Stimulated activated effector memory CD8-positive, alpha-beta T cell treated with anti-CD3 and anti-CD28 coated beads, Interleukin-12 subunit alpha, Interleukin-12 subunit beta, amount 100 ng/mL, for 72 hours (primary cell): ENCODE measurements at regions not wholly inside any gene's neighbourhood (a gene's known extent, or its start where the extent isn't known, plus 50 kb on each side); places are given as distances from the start of the nearest gene placed in this dataset.

ENCODE experiments used
- ATAC-seq: fragments of 150-1000 bp; cut with Tn5 transposase; 2 replicates; pipeline ENCODE4 v1.10.0; 2021
- DNase-seq, 2 donors: peaks; one replicate each; pipeline ENCODE4 v3.0.0; 2021 to 2022; ENCODE audit warnings: low spot score in 2 of 2
- H3K27ac Mint-ChIP-seq: one replicate; pipeline ENCODE4 v1.8.0; 2022; ENCODE audit warnings: mild to moderate bottlenecking, mixed read lengths
- H3K36me3 Mint-ChIP-seq: one replicate; pipeline ENCODE4 v1.8.0; 2022; ENCODE audit warnings: mild to moderate bottlenecking, mixed read lengths
- H3K4me1 Mint-ChIP-seq: one replicate; pipeline ENCODE4 v1.8.0; 2022; ENCODE audit warnings: mixed read lengths
- H3K4me3 Mint-ChIP-seq: one replicate; pipeline ENCODE4 v1.8.0; 2022; ENCODE audit warnings: mild to moderate bottlenecking, mixed read lengths
- H3K9me3 Mint-ChIP-seq: one replicate; pipeline ENCODE4 v1.8.0; 2022; ENCODE audit warnings: mixed read lengths

DNA sequence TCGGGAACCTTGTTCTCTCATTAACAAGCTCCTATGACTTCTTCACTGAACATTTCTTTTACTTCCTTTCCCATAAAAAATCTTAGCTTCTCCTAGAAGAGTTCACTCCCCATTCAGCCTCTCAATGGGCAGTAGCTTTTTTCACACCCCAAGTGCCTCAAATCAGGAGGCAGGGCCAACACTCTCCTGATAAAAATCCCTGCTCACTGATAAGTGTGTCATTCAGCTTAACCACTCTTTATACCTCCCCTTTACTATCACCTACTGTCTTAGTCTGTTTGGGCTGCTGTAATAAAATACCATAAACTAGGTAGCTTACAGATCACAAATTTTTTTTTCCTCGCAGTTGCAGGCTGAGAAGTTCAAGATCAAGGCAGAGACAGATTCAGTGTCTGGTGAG, 400.4 kb downstream of the WDR72 start:
- no peak for ATAC-seq
- Mint-ChIP-seq H3K27ac (no peak overlapping the region), H3K36me3 (no peaks in the 10 kb centered on the region), H3K4me3 (no peak overlapping the region), H3K9me3 (peaks cover 11% of the 10 kb centered on the region), H3K4me1 (no peaks in the 10 kb centered on the region)
- no peak for DNase-seq

DNA sequence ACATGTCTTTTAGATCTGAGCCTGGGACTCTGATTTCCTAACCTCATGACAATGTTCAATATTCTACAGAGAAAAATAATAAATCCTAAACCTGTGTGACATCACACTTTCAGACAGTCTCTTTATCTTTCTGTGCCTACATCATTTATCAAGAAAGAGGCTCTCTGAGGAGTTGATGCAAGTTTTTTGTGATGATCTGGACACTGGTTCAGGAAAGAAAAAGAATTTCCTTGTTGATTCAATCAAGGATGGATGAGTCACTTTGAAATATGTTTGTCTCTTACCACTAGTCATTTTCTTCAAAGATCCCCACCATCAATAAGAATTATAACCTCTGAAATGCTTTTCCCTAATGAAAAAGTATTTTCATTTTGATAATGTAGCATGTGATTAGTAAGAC, 404.6 kb downstream of the WDR72 start:
- Mint-ChIP-seq H3K4me1 (no peaks in the 10 kb centered on the region), H3K36me3 (no peaks in the 10 kb centered on the region), H3K4me3 (no peak overlapping the region), H3K9me3 (peaks cover 11% of the 10 kb centered on the region), H3K27ac (no peak overlapping the region)
- DNase-seq (no peak), ATAC-seq (no peak)

DNA sequence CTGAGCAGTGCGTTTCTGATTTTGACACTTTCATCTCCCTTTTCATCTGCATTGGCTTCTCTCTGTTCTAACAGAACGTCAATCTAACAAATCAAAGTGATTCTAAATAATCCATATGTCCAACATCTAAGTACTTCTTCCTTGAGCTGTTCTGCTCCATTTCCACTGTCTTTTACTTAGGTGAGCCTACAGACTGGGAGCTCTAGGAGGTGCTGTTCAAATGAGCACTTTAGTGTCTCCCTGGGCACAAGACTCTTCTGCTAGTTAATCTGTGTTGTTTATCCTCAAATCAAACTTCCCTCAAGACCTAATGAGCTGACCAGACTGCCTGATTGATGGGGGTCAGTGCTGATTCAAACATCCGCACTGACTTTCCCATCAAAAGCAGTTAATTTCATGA, 408.1 kb downstream of the WDR72 start:
- no peaks in the 10 kb centered on the region for H3K36me3 Mint-ChIP-seq
- ATAC-seq (no peak), DNase-seq (no peak)
- H3K4me1 Mint-ChIP-seq: no peaks in the 10 kb centered on the region
- no peaks in the 10 kb centered on the region for H3K9me3 Mint-ChIP-seq
- no peak overlapping the region for H3K4me3 Mint-ChIP-seq
- H3K27ac Mint-ChIP-seq: no peak overlapping the region

DNA sequence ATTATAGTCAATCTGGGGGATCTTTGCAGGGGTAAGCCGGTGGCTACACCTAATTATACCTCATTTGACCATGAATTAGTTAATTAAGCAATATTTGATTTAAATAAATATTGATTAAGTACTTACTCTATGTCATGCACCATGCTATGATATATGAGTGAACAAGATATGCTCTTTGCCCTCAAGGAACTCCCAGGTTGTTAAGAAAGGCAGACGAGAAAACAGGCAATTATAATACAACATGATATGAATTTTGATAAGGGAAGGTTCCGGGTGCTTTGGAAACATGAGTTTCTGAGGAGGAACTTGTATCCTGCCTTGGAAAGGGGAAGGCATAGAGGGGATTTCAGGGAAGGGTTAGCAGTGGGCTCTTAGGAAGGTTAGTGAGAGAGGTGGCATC, 412.9 kb downstream of the WDR72 start:
- ATAC-seq (no peak), DNase-seq (no peak)
- no peak overlapping the region for H3K27ac Mint-ChIP-seq
- H3K9me3 Mint-ChIP-seq: no peaks in the 10 kb centered on the region
- no peak overlapping the region for H3K4me3 Mint-ChIP-seq
- no peaks in the 10 kb centered on the region for H3K36me3 Mint-ChIP-seq
- H3K4me1 Mint-ChIP-seq: no peaks in the 10 kb centered on the region

DNA sequence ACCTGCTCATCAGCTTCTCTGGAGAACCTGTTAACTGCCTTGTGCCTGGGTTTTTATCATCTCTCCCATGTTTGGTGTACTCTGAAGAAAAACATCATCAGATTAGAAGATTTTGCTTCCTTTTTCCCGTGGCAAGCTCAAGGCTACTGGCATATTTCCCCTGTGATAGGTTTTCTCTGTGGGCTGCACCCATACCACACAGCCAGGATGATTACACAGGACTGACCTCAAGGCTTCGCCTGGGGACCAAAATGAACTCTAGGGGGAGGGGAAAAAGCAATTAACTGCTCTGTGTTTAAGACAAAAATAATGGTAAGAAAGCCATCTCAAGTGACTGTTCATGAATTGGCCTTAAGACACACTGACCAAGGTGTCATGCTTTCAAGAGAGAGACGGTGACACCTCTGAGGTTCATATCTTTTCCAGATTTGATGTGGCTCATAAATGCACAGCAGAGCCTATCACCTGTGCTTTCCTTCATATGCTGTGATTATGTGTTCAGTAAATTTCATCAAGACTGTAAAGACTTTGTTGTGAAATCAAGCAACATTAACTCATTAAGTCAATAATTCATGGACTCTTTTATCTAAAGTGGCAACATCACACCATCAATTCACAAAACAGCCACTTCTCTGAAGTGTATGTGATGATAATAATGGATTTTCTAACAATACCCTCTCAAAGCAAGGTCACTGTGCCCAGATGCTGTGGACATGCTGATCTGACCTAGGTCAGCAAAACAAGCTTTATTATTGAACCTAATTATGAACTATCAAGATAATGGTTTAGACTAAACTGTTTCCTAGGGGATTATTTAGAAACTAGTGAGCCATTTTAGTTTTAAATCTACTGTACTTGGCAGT, 427.9 kb downstream of the WDR72 start:
- DNase-seq: no peak
- H3K27ac Mint-ChIP-seq: no peak overlapping the region

DNA sequence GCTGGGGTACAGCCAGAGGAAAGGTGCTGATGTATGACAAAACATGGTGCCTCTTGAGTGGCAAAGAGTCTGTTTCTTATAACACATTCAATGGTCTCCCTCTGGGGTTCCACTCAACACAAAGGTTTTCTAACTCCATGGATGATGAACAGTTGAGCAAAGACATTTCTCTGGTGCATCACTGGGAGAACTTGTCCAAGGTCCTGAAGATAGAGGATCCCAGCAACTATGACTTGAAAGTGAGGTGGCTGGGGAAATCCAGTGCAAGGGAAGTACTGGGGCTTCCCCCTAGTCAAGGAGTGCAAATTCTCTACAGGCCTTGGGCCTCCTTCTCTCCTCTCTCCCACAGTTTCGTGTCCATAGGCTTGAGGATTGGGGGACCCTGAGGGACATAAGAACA, 431.1 kb downstream of the WDR72 start:
- Mint-ChIP-seq H3K36me3 (no peaks in the 10 kb centered on the region), H3K27ac (no peak overlapping the region), H3K9me3 (peaks cover 4% of the 10 kb centered on the region), H3K4me3 (no peak overlapping the region), H3K4me1 (no peaks in the 10 kb centered on the region)
- DNase-seq: no peak
- ATAC-seq: no peak

More for the DNA sequence above, 427.9 kb downstream of the WDR72 start:
- H3K9me3 Mint-ChIP-seq: peaks cover 4% of the 10 kb centered on the region
- H3K4me1 Mint-ChIP-seq: no peaks in the 10 kb centered on the region
- no peak overlapping the region for H3K4me3 Mint-ChIP-seq
- H3K36me3 Mint-ChIP-seq: no peaks in the 10 kb centered on the region
- no peak for ATAC-seq

DNA sequence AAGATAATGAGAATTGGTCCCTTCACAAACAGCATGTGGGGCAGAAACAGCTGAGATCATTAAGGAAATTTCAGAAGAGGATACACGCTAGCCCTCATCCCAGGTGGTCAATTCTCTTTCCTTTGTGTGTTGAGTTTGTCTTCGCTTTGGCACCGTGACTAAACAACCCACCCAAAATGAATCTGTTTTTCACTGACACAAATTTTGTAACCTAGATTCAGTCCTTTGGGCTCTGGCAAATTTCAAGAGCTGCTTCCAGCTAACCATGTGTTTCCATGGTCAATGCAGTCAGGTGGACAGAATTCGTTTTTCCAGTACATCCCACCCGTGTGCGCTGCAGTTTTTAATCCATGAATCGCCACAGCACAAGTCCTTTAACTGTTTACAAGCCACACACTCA, 435.4 kb downstream of the WDR72 start:
- Mint-ChIP-seq H3K27ac (no peak overlapping the region), H3K4me1 (no peaks in the 10 kb centered on the region), H3K36me3 (no peaks in the 10 kb centered on the region), H3K4me3 (no peak overlapping the region), H3K9me3 (no peaks in the 10 kb centered on the region)
- DNase-seq: no peak
- no peak for ATAC-seq

DNA sequence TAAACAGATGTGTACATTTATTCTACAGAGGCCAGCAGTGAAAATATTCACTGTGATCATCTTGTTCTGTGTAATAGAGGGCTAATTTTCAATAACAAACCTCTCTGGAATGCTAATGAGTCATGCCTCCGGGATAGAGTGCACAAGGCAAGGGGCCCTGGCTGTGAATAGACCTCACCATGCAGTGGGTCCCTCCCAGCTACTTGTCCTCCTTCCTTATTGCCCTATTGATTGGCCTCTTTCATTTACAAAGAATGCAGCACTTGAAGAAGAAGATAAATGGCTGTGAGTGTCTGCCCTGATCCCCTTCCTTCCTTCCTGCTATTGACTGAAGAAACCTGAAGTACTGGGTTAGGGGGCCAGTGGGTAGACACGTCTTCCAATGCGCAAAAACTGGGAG, 436.3 kb downstream of the WDR72 start:
- ATAC-seq: no peak
- Mint-ChIP-seq H3K4me1 (no peaks in the 10 kb centered on the region), H3K27ac (no peak overlapping the region), H3K36me3 (no peaks in the 10 kb centered on the region), H3K4me3 (no peak overlapping the region), H3K9me3 (peaks cover 2% of the 10 kb centered on the region)
- no peak for DNase-seq

DNA sequence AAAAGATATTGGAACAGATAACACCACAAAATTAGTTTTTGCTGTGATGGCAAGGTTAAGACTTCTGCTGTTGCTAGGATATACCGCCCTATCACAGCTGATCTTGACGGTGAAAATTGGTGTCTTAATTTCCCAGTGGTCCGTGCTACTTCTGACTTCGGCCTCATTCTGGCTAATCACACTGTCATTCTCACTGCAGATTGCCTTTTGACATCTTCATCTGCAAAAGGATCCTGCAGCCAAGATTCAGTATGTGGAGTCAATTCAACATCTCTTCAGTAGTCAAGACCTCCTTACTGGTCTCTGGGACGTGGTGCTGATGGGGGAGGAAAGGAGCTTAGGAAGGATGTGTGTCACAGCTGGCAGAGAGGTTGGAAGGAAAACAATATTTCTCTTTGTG, 438.6 kb downstream of the WDR72 start:
- H3K27ac Mint-ChIP-seq: no peak overlapping the region
- no peaks in the 10 kb centered on the region for H3K4me1 Mint-ChIP-seq
- no peaks in the 10 kb centered on the region for H3K36me3 Mint-ChIP-seq
- H3K9me3 Mint-ChIP-seq: peaks cover 5% of the 10 kb centered on the region
- DNase-seq (no peak), ATAC-seq (no peak)
- no peak overlapping the region for H3K4me3 Mint-ChIP-seq

DNA sequence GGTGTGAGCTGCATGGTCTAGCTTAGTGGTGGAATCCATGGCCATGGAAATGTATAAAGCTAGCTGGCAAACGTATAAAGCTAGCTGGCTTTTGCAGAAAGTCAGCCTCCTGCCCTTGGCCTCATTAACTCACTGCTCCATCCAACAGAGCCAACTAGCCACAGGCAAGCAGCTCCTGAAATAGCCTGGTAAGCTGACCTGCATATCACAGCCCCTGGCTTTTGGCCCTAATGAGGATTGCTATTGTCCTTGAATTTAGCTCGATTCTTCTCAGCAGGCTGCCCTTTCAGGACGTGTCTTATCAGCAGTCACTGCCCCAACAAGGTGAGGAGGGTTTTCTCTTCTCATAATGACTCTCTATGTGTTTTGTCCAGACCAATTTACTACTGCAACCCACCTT, 446.8 kb downstream of the WDR72 start:
- ATAC-seq (no peak), DNase-seq (no peak)
- H3K36me3 Mint-ChIP-seq: no peaks in the 10 kb centered on the region
- H3K4me1 Mint-ChIP-seq: no peaks in the 10 kb centered on the region
- H3K9me3 Mint-ChIP-seq: peaks cover 2% of the 10 kb centered on the region
- no peak overlapping the region for H3K4me3 Mint-ChIP-seq
- H3K27ac Mint-ChIP-seq: no peak overlapping the region

DNA sequence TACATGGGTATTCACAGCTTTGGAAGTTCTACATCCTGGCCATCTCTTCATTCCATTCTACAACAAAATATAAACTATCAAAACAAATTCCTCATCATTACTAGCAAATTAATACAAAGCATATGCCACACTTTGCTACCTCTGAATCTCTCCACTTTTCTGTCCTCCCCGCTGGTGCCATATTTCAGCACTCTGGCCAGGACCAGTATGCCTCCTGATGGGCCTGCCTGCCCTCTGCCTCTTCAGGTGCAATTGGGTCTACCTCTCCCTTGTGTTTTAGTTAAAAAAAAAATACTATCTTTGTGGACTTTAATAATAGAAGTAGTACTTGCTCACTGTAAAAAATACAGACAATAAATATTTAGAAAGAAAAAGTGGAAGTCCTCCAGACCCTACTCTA, 448.8 kb downstream of the WDR72 start:
- Mint-ChIP-seq H3K4me3 (no peak overlapping the region), H3K4me1 (no peaks in the 10 kb centered on the region), H3K9me3 (no peaks in the 10 kb centered on the region), H3K36me3 (no peaks in the 10 kb centered on the region), H3K27ac (no peak overlapping the region)
- ATAC-seq (no peak), DNase-seq (no peak)

DNA sequence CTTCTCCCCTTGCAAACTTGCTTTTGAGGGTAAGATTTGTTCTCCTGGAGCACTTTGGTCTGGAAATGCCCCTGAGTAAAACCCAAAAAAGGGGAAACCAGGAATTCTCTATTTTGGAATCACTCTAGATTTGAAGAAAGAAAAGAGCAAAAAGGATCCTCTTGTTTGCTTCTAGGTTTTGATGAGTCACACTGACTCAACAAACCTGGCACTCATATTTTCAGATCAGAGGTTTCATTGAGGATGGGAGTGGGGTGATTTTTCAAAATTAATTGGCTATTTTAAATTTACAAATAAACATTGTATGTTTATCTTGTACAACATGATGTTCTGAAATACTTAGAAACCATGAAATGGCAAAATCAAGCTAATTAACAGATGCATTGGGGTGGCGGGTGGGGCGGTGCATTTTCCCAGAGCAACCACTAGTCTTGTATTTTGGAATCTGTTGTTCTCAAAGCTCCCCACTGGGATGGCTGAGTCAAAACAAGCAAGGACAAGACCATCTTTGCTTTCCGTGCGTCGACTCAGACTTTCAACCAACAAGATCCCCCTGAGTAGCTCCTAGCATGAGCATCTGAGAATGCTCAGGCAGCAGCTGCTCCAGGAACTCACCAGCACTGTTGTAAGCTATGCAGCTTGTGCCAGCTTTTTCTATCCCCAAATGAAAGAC, 451.4 kb downstream of the WDR72 start:
- DNase-seq (no peak), ATAC-seq (no peak)
- H3K4me1 Mint-ChIP-seq: no peaks in the 10 kb centered on the region
- peaks cover 5% of the 10 kb centered on the region for H3K9me3 Mint-ChIP-seq
- no peak overlapping the region for H3K4me3 Mint-ChIP-seq
- no peaks in the 10 kb centered on the region for H3K36me3 Mint-ChIP-seq
- no peak overlapping the region for H3K27ac Mint-ChIP-seq

DNA sequence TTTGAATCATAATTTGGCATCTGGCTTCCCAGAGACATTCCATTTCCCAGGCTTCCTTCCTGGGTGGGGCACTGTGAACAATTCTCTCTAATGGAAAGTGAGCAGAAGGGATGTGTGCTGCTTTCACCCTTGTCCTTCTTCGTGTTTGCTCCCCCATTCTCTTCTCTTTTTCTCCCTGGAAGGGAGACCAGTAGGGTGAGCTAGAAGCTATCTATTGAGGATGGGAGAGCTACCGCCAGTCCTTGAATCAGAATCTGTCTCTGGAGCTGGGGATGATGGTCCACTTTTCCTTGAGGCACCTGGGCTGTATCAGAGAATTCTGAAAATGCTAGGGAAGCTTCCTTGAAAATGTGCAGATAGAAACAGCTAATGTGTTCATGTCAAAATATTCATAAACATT, 453.9 kb downstream of the WDR72 start:
- ATAC-seq: no peak
- Mint-ChIP-seq H3K9me3 (peaks cover 13% of the 10 kb centered on the region), H3K4me3 (no peak overlapping the region), H3K4me1 (no peaks in the 10 kb centered on the region), H3K36me3 (no peaks in the 10 kb centered on the region), H3K27ac (no peak overlapping the region)
- DNase-seq: no peak

DNA sequence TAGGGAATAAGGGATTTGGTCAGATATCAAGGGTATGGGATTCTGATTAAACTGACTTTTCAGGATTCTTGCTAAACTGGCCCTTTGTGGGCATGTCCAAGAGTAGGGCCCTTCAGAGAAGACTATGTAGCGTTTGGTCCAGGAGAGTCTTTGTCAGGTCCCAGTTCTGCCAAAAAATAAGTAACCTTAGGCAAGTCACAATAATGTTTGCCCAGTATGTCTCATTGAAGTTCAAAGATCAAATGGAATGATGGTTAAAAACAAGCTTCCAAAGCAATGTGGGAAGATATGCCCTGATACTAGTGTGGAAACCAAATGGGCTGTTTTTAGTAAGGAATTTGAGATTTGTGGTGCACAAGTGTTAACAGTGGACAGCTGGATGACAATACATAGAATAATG, 454.4 kb downstream of the WDR72 start:
- DNase-seq (no peak), ATAC-seq (no peak)
- H3K9me3 Mint-ChIP-seq: peaks cover 13% of the 10 kb centered on the region

DNA sequence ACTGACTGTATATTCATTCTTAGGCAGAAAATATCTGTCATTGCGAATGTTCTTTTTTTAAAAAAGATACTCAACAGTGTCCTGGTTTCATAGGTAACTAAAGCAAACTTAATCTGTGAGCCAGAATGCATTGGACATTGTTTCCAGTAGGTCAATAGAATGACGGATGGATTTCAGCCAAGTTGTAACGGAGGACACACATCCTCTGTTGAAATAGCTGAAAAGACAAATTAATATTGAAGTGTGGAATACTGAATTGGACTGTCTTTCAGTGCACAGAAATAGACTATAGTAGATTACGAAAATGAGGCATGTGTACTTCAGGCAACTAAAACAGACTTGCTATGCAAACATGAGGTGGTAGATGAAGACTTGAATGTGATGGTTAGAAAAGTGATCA, 461.6 kb downstream of the WDR72 start:
- Mint-ChIP-seq H3K4me3 (no peak overlapping the region), H3K4me1 (no peaks in the 10 kb centered on the region), H3K36me3 (no peaks in the 10 kb centered on the region), H3K9me3 (peaks cover 9% of the 10 kb centered on the region), H3K27ac (no peak overlapping the region)
- no peak for DNase-seq
- ATAC-seq: no peak

More for the DNA sequence above, 454.4 kb downstream of the WDR72 start:
- H3K4me1 Mint-ChIP-seq: no peaks in the 10 kb centered on the region
- H3K4me3 Mint-ChIP-seq: no peak overlapping the region
- H3K36me3 Mint-ChIP-seq: no peaks in the 10 kb centered on the region
- H3K27ac Mint-ChIP-seq: no peak overlapping the region

DNA sequence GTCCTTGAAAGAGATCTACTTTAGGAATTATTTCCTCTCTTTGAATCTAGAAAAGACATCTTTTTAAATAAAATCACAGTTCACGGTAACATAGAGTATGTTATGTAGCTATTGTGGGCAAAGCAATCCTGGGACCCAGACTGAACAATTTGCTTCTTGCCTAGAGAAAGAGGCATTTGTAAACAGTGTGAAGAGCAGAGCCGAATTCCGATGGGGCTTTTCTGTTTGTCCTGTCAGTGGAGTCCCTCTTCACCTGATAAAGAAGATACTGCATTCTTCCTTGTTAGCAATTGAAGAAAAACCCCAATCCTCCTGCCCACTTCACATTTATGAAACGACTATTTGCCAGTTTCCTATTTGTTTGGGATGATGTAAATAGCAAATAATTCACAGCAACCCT, 462.9 kb downstream of the WDR72 start:
- no peaks in the 10 kb centered on the region for H3K36me3 Mint-ChIP-seq
- peaks cover 6% of the 10 kb centered on the region for H3K9me3 Mint-ChIP-seq
- H3K4me3 Mint-ChIP-seq: no peak overlapping the region
- ATAC-seq (no peak), DNase-seq (no peak)
- H3K27ac Mint-ChIP-seq: no peak overlapping the region
- H3K4me1 Mint-ChIP-seq: no peaks in the 10 kb centered on the region
